ENCODE measurements at regions not wholly inside any gene's neighbourhood (a gene's known extent, or its start where the extent isn't known, plus 50 kb on each side); places are given as distances from the start of the nearest gene placed in this dataset.
"Not testable (repeated sequence)": the region's sequence is repeated elsewhere in the genome, so short reads cannot be mapped to it uniquely, and the experiment has no call there.

- no peak for DNase-seq (ENCODE audit: low spot score)
These were observed 254.2 kb upstream of the GRIA1 start for GRCh38 chr5:153236319-153236718.

DNA sequence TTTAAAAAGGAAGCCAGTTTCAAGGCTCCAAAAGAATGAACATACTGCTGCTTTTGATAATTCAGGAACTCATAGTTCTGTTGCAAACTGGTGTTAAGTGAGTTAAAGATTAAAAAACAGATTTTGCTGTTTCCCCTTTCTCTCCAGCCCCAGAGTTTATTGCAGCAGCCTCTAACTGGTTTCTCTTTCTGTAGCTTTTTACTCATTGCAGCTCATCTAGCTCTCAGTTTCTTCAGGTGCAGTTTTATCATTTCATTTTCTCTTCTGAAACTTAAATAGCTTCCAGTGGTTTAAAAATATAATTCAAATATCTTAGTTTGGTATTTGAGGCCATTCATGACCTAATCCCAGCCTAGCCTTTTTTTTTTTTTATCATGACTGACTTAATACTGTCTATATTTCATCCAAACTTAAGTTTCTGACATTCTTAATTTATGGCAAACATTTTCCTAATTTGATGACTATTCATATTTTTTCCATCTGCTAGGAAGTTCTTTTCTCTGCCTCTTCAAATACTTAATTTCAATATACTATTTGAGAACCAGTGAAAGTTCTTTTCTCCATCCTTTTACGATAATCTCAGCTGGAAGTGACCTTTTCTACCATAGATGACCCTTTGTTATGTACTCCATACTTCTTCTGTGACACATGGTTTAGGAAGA lies 252.7 kb upstream of the GRIA1 start:
- no peak for DNase-seq (ENCODE audit: low spot score)

DNA sequence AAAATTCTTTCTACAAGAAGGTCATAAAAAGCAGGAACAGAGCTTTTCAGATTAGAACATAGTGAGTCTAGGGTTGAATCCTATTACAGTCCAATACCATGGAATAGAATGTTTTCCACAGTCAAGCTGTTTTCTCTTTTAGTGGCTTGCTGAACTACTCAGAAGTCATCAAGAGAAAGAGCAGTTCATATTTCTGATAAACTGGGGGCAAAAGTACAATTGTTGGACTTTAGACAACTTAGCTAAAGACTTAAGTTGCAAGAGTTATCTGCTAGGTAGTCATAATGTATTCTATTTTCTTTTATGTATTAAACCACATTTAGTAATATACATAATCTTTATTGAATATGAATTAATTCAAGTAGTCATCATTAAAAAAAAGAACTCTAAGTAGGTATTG lies 233.1 kb upstream of the GRIA1 start:
- DNase-seq (ENCODE audit: low spot score) = no peak

DNA sequence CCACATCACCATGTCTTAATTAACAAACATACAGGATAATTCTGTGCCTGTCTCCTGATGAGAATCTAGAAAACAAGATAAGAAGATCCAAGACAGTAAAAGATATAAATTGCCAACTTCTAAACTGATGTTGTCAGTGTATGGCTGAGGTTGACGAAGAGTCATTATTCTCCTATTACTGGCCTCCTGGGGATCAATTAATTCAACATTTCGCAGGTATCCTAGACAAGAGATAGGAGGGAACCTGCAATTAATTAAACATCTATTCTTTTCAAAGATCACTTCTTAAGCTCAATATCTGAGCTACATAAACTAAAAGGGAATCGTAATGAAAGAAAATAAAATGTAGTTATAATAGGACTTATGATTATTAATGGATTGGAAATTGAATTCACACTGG lies 232.0 kb upstream of the GRIA1 start:
- no peak for DNase-seq (ENCODE audit: low spot score)

DNA sequence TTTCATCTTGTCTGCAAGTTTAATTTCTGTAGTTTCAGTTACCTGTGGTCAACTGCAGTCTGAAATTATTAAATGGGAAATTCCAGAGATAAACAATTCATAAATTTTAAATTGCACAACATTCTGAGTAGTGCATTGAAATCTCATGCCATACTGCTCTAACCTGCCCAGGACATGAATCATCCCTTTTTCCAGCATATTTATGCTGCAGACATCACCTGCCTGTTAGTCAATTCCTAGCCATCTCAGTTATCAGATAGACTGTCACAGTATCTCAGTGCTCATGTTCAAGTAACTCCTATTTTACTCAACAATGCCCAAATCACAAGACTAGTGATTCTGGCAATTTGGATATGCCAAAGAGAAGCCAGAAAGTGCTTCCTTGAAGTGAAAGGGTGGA lies 223.0 kb upstream of the GRIA1 start:
- no peak for DNase-seq (ENCODE audit: low spot score)

GRCh38 chr5:153275695-153276094 lies 214.8 kb upstream of the GRIA1 start:
- no peak for DNase-seq (ENCODE audit: low spot score)

DNA sequence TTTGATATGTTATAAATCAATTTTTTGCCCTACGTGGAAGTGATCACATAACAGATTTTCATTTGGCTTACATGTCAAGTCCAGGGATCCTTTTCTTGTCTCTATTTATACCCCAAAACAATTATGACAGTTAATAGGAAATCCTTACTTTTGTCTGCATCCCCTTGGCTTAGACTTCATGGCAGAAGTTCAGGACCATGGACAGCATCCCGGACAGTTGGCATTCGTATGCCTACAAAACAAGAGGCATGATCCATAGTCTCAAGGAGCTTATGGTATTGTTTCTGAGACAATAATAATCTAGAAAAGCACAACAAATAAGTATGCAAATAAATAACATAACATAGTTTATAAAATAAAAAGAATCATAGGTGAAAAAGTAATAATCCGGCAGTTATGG lies 214.3 kb upstream of the GRIA1 start:
- no peak for DNase-seq (ENCODE audit: low spot score)

- not testable (repeated sequence) for DNase-seq (ENCODE audit: low spot score)
These were observed 194.1 kb upstream of the GRIA1 start for GRCh38 chr5:153296251-153296844.

GRCh38 chr5:153299891-153300290 lies 190.6 kb upstream of the GRIA1 start:
- no peak for DNase-seq (ENCODE audit: low spot score)

DNA sequence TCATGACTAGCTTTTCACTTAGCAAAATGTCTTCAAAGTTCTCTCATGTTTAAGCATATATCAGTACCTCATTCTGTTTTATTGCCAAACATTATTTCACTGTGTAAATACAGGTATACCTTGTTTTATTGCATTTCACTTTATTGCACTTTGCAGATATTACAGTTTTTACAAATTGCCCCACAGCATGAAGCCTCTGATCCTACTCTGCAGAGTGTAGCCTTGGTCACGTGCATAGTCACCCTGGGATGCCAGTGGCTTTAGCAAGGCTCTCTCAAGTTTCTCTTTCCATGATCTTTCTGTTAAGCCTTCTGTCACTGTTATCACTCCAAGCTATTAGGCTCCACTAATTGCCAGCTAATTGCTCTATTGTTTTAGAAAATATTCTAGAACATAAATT lies 182.2 kb upstream of the GRIA1 start:
- DNase-seq (ENCODE audit: low spot score) = no peak

DNA sequence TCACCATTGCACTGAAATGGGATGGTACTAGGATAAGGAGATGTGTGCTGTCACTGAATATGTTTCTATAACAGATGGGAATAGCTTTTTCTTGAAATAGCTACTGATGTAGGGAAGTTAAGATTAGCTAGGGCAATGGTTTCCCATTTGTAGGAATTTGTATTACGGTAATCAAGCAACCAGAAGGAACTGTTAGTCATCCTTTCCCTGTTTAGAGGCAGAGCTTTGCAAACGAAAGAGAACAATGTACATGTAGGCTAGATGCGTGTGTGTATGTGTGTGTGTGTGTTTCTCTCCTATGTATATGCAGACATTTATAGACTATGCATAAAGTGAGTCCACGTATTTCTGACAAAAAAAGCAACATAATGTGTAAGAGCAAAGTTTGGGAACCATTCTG lies 171.9 kb upstream of the GRIA1 start:
- DNase-seq (ENCODE audit: low spot score) = no peak

GRCh38 chr5:153321478-153321877 lies 169.0 kb upstream of the GRIA1 start:
- DNase-seq (ENCODE audit: low spot score) = no peak

DNA sequence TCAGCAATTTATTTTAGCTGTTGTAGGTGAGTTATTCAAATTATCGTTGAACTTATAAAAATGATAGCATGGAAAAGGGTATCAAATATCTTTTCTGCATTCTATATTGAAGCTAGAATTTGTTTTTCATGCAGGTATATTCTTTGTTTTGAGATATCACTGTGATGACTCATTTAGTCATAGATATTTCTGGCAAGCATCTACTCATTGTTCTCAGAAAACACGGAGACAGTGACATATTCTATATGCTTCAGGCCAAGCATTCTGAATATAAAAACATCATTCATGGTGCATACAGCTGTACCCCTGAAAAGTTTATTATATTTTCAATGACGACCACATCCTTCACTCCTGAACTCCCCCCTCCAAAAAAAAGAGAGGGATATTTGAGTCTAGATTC lies 150.3 kb upstream of the GRIA1 start:
- DNase-seq (ENCODE audit: low spot score) = no peak

GRCh38 chr5:153340738-153341137 lies 149.7 kb upstream of the GRIA1 start:
- DNase-seq (ENCODE audit: low spot score) = no peak

- DNase-seq (ENCODE audit: low spot score) = no peak
These were observed 148.0 kb upstream of the GRIA1 start for GRCh38 chr5:153342487-153342886.

GRCh38 chr5:153347611-153348010 lies 142.9 kb upstream of the GRIA1 start:
- DNase-seq (ENCODE audit: low spot score) = no peak

- no peak for DNase-seq (ENCODE audit: low spot score)
These were observed 140.1 kb upstream of the GRIA1 start for GRCh38 chr5:153350175-153350883.

GRCh38 chr5:153352685-153353219 lies 137.7 kb upstream of the GRIA1 start:
- DNase-seq (ENCODE audit: low spot score) = no peak

GRCh38 chr5:153357493-153358112 lies 132.9 kb upstream of the GRIA1 start:
- no peak for DNase-seq (ENCODE audit: low spot score)

GRCh38 chr5:153358315-153358976 lies 132.0 kb upstream of the GRIA1 start:
- no peak for DNase-seq (ENCODE audit: low spot score)

- no peak for DNase-seq (ENCODE audit: low spot score)
These were observed 129.6 kb upstream of the GRIA1 start for GRCh38 chr5:153360860-153361259.
